Activated CD4-positive, alpha-beta T cell treated with anti-CD3 and anti-CD28 coated beads, Interleukin-10, Interleukin-2, amounts not matched to agents 100 ng/mL and 50 ng/mL, durations not matched to agents 16 hours and 8 hours (primary cell): ENCODE measurements at regions not wholly inside any gene's neighbourhood (a gene's known extent, or its start where the extent isn't known, plus 50 kb on each side); places are given as distances from the start of the nearest gene placed in this dataset.
A peak's percentile ranks its signal among the peaks of the same experiment; 100 is the strongest.

Experiments
- DNase-seq: peaks from one replicate; pipeline ENCODE4 v3.0.0-alpha.2; 2020

- DNase-seq: no peak
Measured at GRCh38 chr1:168782559-168783116, 53.6 kb upstream of the DPT start.

GRCh38 chr1:168783458-168784210 is 54.6 kb upstream of the DPT start:
- no peak for DNase-seq

- DNase-seq: no peak
Measured at GRCh38 chr1:168786476-168787330, 57.7 kb upstream of the DPT start.

- DNase-seq: no peak
Measured at GRCh38 chr1:168788258-168788657, 59.3 kb upstream of the DPT start.

GRCh38 chr1:168789501-168789900 is 60.5 kb upstream of the DPT start:
- DNase-seq: no peak

GRCh38 chr1:168792142-168792541 is 63.1 kb upstream of the DPT start:
- peak; percentile 5 for DNase-seq

- no peak for DNase-seq
Measured at GRCh38 chr1:168792592-168793125, 63.7 kb upstream of the DPT start.

- no peak for DNase-seq
Measured at GRCh38 chr1:168794057-168794456, 65.1 kb upstream of the DPT start.

- no peak for DNase-seq
Measured at GRCh38 chr1:168795681-168796080, 66.7 kb upstream of the DPT start.

- no peak for DNase-seq
Measured at GRCh38 chr1:168799927-168800605, 71.1 kb upstream of the DPT start.

- no peak for DNase-seq
Measured at GRCh38 chr1:168801032-168801745, 72.2 kb upstream of the DPT start.

GRCh38 chr1:168803806-168804510 is 75.0 kb upstream of the DPT start:
- DNase-seq: no peak

- DNase-seq: no peak
Measured at GRCh38 chr1:168806952-168807351, 77.9 kb upstream of the DPT start.

GRCh38 chr1:168811176-168811575 is 82.2 kb upstream of the DPT start:
- no peak for DNase-seq

GRCh38 chr1:168819668-168820067 is 90.7 kb upstream of the DPT start:
- DNase-seq: no peak

- DNase-seq: no peak
Measured at GRCh38 chr1:168821434-168821833, 92.4 kb upstream of the DPT start.

- no peak for DNase-seq
Measured at GRCh38 chr1:168822911-168823310, 93.9 kb upstream of the DPT start.

GRCh38 chr1:168823988-168824387 is 95.0 kb upstream of the DPT start:
- no peak for DNase-seq

- peak; percentile 2 for DNase-seq
Measured at GRCh38 chr1:168824418-168825065, 95.5 kb upstream of the DPT start.

- no peak for DNase-seq
Measured at GRCh38 chr1:168825129-168825528, 96.1 kb upstream of the DPT start.

GRCh38 chr1:168825820-168826219 is 96.8 kb upstream of the DPT start:
- no peak for DNase-seq
